ENCODE measurements at regions not wholly inside any gene's neighbourhood (a gene's known extent, or its start where the extent isn't known, plus 50 kb on each side); places are given as distances from the start of the nearest gene placed in this dataset.

- Histone ChIP-seq H3K9me3 (no peaks in the 10 kb centered on the region), H3K4me1 (no peaks in the 10 kb centered on the region), H3K4me3 (no peak overlapping the region), H3K27me3 (no peaks in the 10 kb centered on the region), H3K27ac (no peak overlapping the region), H3K36me3 (no peaks in the 10 kb centered on the region)
- WGBS, 2 donors = 77 to 87% methylated on average over 21 of the region's 21 CpGs
- peak; percentile 18 to 48 for DNase-seq
- ATAC-seq (ENCODE audit: low FRiP score in 2 of 2) = no peak
- TF ChIP-seq POLR2A (IDR thresholded peaks at IDR 0.05) (no peak), CTCF (IDR thresholded peaks at IDR 0.05) (no peak), POLR2AphosphoS5 (IDR thresholded peaks at IDR 0.05) (no peak), EP300 (IDR thresholded peaks at IDR 0.05) (no peak)
Measured at GRCh38 chr6:170095273-170095981, 195.5 kb downstream of the DLL1 start.

DNA sequence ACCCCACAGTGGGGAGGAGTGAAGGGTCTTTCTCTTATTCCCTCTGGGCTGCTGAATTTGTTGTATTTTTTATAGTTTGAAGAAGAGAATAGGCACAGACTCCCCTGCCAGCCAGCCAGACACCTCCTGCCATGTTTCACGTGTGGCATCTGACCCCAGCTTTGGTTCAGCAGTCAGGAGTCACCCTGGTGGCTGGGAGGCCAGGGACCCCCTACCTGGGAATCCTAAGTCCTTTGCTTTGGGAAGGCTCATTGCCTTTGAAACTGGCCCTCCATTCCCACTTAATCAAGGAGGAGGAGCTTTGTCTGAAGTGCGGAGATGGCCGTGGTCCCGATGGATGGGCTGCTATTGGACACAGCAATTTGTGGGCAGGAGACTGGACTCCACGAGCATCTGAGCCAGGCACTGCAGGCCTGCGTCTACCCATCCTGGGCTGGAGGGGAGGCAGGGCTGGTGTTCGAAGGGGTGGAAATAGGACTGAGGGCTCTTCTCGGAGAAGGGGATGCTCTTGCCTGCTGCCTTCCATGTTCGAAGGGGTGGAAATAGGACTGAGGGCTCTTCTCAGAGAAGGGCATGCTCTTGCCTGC is 196.1 kb downstream of the DLL1 start:
- TF ChIP-seq CTCF (IDR thresholded peaks at IDR 0.05) = no peak
- no peak for TF ChIP-seq EP300 (IDR thresholded peaks at IDR 0.05)
- no peak for TF ChIP-seq POLR2AphosphoS5 (IDR thresholded peaks at IDR 0.05)
- TF ChIP-seq POLR2A (IDR thresholded peaks at IDR 0.05) = no peak
- Histone ChIP-seq H3K27ac (no peak overlapping the region), H3K27me3 (no peaks in the 10 kb centered on the region), H3K4me3 (no peak overlapping the region), H3K36me3 (no peaks in the 10 kb centered on the region), H3K9me3 (no peaks in the 10 kb centered on the region), H3K4me1 (peaks cover 0 to under 1% (median 0%) of the 10 kb centered on the region in 4 donors)
- no peak for ATAC-seq (ENCODE audit: low FRiP score in 2 of 2)
- DNase-seq = peak in 1 of 2 donors; percentile 14
- WGBS, 2 donors = 75 to 87% methylated on average over 2 to 9 of the region's 9 CpGs

DNA sequence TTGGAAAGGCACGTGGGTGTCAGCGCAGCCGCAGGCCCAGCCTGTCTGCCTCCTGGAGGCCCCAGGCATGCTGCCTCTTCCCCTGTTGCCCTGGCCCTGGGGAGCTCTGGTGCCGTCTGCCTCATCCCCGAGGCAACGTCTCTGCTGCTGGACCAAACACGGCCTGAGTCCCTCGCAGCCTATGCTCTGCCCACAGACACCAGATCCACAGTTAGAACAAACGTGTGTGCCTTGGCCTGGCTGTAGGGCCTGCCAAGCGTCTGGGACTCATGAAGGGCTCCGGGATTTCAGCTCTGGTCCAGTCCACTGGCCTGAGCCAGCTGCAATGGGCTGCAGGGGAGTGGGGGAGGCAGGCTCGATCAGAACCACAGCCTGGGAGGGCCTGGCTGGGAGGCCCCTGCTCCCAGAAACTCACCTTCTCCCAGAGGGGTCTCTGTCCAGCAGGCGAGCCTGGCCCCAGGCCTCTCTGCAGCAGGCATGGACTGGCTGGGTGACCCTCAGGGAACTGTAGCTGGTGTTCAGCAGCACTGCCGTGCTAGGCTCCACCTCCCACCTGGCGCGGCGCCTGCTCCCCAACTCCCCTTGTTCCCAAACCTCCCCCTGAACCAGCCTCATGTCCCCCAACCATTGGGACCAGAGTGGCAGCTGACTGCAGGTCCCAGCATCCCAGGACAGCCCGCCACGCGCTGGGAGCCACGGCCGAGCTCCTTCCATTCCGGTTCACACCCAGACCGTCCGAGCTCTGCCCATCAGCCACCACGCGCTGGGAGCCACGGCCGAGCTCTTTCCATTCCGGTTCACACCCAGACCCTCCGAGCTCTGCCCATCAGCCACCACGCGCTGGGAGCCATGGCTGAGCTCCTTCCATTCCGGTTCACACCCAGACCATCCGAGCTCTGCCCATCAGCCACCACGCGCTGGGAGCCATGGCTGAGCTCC is 197.0 kb downstream of the DLL1 start:
- no peak overlapping the region for H3K27ac ChIP-seq
- no peaks in the 10 kb centered on the region for H3K9me3 ChIP-seq
- ATAC-seq (ENCODE audit: low FRiP score in 2 of 2) (no peak), DNase-seq (peak; percentile 18 to 85)
- no peaks in the 10 kb centered on the region for H3K36me3 ChIP-seq
- no peak overlapping the region for H3K4me3 ChIP-seq
- peaks cover 0 to 7% (median 2%) of the 10 kb centered on the region in 4 donors for H3K4me1 ChIP-seq
- 87 to 90% methylated on average over 26 to 37 of the region's 37 CpGs for WGBS, 2 donors
- no peak for TF ChIP-seq EP300 (IDR thresholded peaks at IDR 0.05)
- no peaks in the 10 kb centered on the region for H3K27me3 ChIP-seq

DNA sequence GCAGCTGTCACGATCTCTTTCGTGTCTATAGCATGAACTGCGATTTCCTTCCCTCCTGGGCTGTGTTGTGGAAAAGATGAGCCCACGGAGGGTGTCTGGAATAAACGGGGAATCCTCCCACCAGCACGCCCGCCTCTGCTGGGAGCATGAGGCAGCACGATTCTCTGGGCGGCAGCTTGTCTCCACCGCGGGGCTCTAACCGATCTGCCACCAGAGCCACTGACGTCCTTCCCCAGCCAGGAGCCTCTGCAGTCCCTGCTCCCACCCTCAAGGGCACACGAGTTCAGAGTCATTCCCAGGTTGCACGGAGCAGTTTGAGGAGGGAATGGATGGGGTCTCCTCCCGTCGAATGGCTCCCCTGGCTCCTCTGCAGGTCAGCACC is 197.6 kb downstream of the DLL1 start:
- H3K36me3 ChIP-seq = no peaks in the 10 kb centered on the region
- DNase-seq = peak in 1 of 2 donors; percentile 15
- no peak for TF ChIP-seq POLR2A (IDR thresholded peaks at IDR 0.05)
- no peak for TF ChIP-seq EP300 (IDR thresholded peaks at IDR 0.05)
- TF ChIP-seq POLR2AphosphoS5 (IDR thresholded peaks at IDR 0.05) = no peak
- TF ChIP-seq CTCF (IDR thresholded peaks at IDR 0.05) = no peak
- H3K27ac ChIP-seq = no peak overlapping the region
- H3K4me1 ChIP-seq = peaks cover 0 to 7% (median 2%) of the 10 kb centered on the region in 4 donors
- 69 to 80% methylated on average over 9 to 17 of the region's 17 CpGs for WGBS, 2 donors
- no peak for ATAC-seq (ENCODE audit: low FRiP score in 2 of 2)
- no peaks in the 10 kb centered on the region for H3K27me3 ChIP-seq
- no peaks in the 10 kb centered on the region for H3K9me3 ChIP-seq
- H3K4me3 ChIP-seq = no peak overlapping the region

GRCh38 chr6:170092826-170093225 is 198.1 kb downstream of the DLL1 start:
- Histone ChIP-seq H3K27me3 (no peaks in the 10 kb centered on the region), H3K27ac (no peak overlapping the region), H3K36me3 (no peaks in the 10 kb centered on the region), H3K4me3 (no peak overlapping the region), H3K9me3 (no peaks in the 10 kb centered on the region), H3K4me1 (peaks cover 0 to 7% (median 2%) of the 10 kb centered on the region in 4 donors)
- ATAC-seq (ENCODE audit: low FRiP score in 2 of 2) (no peak), DNase-seq (no peak)
- TF ChIP-seq POLR2A (IDR thresholded peaks at IDR 0.05) (no peak), POLR2AphosphoS5 (IDR thresholded peaks at IDR 0.05) (no peak), EP300 (IDR thresholded peaks at IDR 0.05) (no peak), CTCF (IDR thresholded peaks at IDR 0.05) (no peak)
- 77 to 78% methylated on average over 15 of the region's 15 CpGs for WGBS, 2 donors

Data from upper lobe of left lung (tissue), 6 donors.